Glutamatergic neuron (in vitro differentiated cells): ENCODE measurements at regions not wholly inside any gene's neighbourhood (a gene's known extent, or its start where the extent isn't known, plus 50 kb on each side); places are given as distances from the start of the nearest gene placed in this dataset.

Experiments used
- DNase-seq: peaks from one replicate; pipeline ENCODE4 v3.0.0; 2022
- H3K27ac Mint-ChIP-seq: one replicate; pipeline ENCODE4 v1.8.0; 2020; ENCODE audit warnings: mild to moderate bottlenecking, mixed read lengths, inconsistent platforms; ENCODE audit not compliant: unreplicated experiment
- H3K27me3 Mint-ChIP-seq: one replicate; pipeline ENCODE4 v1.8.0; 2020; ENCODE audit warnings: mild to moderate bottlenecking, moderate library complexity, mixed read lengths, inconsistent platforms; ENCODE audit not compliant: unreplicated experiment
- H3K36me3 Mint-ChIP-seq: one replicate; pipeline ENCODE4 v1.8.0; 2020; ENCODE audit warnings: mild to moderate bottlenecking, mixed read lengths, inconsistent platforms; ENCODE audit not compliant: unreplicated experiment
- H3K4me1 Mint-ChIP-seq: one replicate; pipeline ENCODE4 v1.8.0; 2020; ENCODE audit warnings: mild to moderate bottlenecking, low read depth, mixed read lengths, inconsistent platforms; ENCODE audit not compliant: unreplicated experiment
- H3K4me3 Mint-ChIP-seq: one replicate; pipeline ENCODE4 v1.8.0; 2020; ENCODE audit warnings: mild to moderate bottlenecking, mixed read lengths, inconsistent platforms; ENCODE audit not compliant: unreplicated experiment
- H3K9me3 Mint-ChIP-seq: one replicate; pipeline ENCODE4 v1.8.0; 2020; ENCODE audit warnings: mild to moderate bottlenecking, moderate library complexity, mixed read lengths, inconsistent platforms; ENCODE audit not compliant: unreplicated experiment
- TF ChIP-seq, protein P1 (sequence below): fragments of 200-600 bp; sonication (generic); IDR thresholded peaks from one replicate; pipeline ENCODE4 v1.5.0; 2021; ENCODE audit not compliant: partially characterized antibody, unreplicated experiment

DNA sequence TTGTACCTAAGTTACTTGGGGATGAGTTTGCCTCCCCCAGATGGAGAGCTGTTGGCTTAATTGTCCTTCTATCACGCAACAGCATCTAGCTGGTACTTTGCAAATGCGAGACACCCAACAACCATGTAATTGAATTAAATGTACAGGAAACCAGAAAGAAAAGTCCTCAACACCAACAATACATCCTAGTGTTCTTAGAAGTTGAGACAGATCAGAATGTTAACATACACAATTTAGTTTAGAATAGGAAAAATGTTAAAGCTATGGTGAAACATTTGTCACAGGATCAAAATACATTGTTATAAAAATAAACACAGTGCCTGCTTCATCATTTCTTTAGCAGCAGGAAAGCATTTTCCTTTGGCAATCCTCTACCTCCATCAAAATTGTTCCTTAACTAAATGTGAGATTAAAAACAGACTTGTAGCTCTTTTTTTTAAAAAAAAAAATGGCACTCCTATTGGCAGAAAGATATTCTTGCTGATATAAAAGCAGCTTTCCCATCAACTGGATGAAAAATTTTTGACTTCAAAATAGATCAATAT, 163.1 kb upstream of the MID1 start:
- Mint-ChIP-seq H3K4me3 (no peak overlapping the region), H3K27me3 (peaks cover 2% of the 10 kb centered on the region), H3K9me3 (no peaks in the 10 kb centered on the region), H3K4me1 (no peaks in the 10 kb centered on the region), H3K27ac (no peak overlapping the region), H3K36me3 (no peaks in the 10 kb centered on the region)
- TF ChIP-seq, protein P1, sequence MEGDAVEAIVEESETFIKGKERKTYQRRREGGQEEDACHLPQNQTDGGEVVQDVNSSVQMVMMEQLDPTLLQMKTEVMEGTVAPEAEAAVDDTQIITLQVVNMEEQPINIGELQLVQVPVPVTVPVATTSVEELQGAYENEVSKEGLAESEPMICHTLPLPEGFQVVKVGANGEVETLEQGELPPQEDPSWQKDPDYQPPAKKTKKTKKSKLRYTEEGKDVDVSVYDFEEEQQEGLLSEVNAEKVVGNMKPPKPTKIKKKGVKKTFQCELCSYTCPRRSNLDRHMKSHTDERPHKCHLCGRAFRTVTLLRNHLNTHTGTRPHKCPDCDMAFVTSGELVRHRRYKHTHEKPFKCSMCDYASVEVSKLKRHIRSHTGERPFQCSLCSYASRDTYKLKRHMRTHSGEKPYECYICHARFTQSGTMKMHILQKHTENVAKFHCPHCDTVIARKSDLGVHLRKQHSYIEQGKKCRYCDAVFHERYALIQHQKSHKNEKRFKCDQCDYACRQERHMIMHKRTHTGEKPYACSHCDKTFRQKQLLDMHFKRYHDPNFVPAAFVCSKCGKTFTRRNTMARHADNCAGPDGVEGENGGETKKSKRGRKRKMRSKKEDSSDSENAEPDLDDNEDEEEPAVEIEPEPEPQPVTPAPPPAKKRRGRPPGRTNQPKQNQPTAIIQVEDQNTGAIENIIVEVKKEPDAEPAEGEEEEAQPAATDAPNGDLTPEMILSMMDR = no peak
- DNase-seq = no peak

- H3K36me3 Mint-ChIP-seq = no peaks in the 10 kb centered on the region
- TF ChIP-seq, protein P1 = no peak
- H3K4me3 Mint-ChIP-seq = no peak overlapping the region
- no peaks in the 10 kb centered on the region for H3K4me1 Mint-ChIP-seq
- no peaks in the 10 kb centered on the region for H3K27me3 Mint-ChIP-seq
- H3K9me3 Mint-ChIP-seq = no peaks in the 10 kb centered on the region
- H3K27ac Mint-ChIP-seq = no peak overlapping the region
- DNase-seq = no peak
Observed at GRCh38 chrX:10787264-10787663, 166.9 kb upstream of the MID1 start.

DNA sequence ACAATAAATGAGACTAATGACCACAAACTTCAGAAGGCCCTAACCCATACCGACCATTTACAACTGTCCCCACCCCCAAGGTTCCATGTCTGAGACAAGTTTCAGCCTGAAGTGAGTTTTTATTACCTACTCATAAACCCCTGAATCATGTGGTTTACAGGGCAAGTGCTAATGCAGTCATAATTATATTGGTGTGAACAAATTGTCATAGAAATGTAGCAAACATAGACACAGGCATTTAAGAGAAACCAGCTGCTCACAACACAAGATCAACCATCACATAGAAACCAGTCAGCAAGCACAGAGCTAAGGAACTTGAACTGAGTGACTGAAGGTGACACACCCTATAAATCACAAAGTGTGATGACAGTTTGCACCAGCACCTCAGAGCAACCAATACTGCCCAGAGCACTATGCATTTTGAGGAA, 173.8 kb upstream of the MID1 start:
- H3K9me3 Mint-ChIP-seq = no peaks in the 10 kb centered on the region

GRCh38 chrX:10795721-10796120, 175.3 kb upstream of the MID1 start:
- Mint-ChIP-seq H3K9me3 (no peaks in the 10 kb centered on the region), H3K4me3 (no peak overlapping the region), H3K36me3 (no peaks in the 10 kb centered on the region), H3K27ac (no peak overlapping the region), H3K4me1 (no peaks in the 10 kb centered on the region), H3K27me3 (no peaks in the 10 kb centered on the region)
- DNase-seq = no peak
- TF ChIP-seq, protein P1 = no peak

More for the DNA sequence above, 173.8 kb upstream of the MID1 start:
- TF ChIP-seq, protein P1 = no peak
- H3K4me3 Mint-ChIP-seq = no peak overlapping the region
- H3K27ac Mint-ChIP-seq = no peak overlapping the region
- no peak for DNase-seq
- no peaks in the 10 kb centered on the region for H3K36me3 Mint-ChIP-seq
- H3K4me1 Mint-ChIP-seq = no peaks in the 10 kb centered on the region
- no peaks in the 10 kb centered on the region for H3K27me3 Mint-ChIP-seq

- no peaks in the 10 kb centered on the region for H3K27me3 Mint-ChIP-seq
- TF ChIP-seq, protein P1 = no peak
- no peak for DNase-seq
- no peaks in the 10 kb centered on the region for H3K36me3 Mint-ChIP-seq
- H3K27ac Mint-ChIP-seq = no peak overlapping the region
- no peak overlapping the region for H3K4me3 Mint-ChIP-seq
- no peaks in the 10 kb centered on the region for H3K4me1 Mint-ChIP-seq
- H3K9me3 Mint-ChIP-seq = no peaks in the 10 kb centered on the region
Observed at GRCh38 chrX:10797466-10797865, 177.1 kb upstream of the MID1 start.
